ENCODE measurements at regions not wholly inside any gene's neighbourhood (a gene's known extent, or its start where the extent isn't known, plus 50 kb on each side); places are given as distances from the start of the nearest gene placed in this dataset.
"Not testable (repeated sequence)": the region's sequence is repeated elsewhere in the genome, so short reads cannot be mapped to it uniquely, and the experiment has no call there.

GRCh38 chr9:102714184-102714583, 280.9 kb upstream of the CYLC2 start:
- no peak for DNase-seq

GRCh38 chr9:102712910-102713309, 282.2 kb upstream of the CYLC2 start:
- not testable (repeated sequence) for DNase-seq

GRCh38 chr9:102700936-102701335, 294.2 kb upstream of the CYLC2 start:
- no peak for DNase-seq

- no peak for DNase-seq
Measured at GRCh38 chr9:102669220-102669619, 325.9 kb upstream of the CYLC2 start.

GRCh38 chr9:102652471-102652870, 342.7 kb upstream of the CYLC2 start:
- DNase-seq: no peak

GRCh38 chr9:102650896-102651295, 344.2 kb upstream of the CYLC2 start:
- DNase-seq: no peak

- no peak for DNase-seq
Measured at GRCh38 chr9:102642651-102643050, 352.5 kb upstream of the CYLC2 start.

- DNase-seq: no peak
Measured at GRCh38 chr9:102631559-102631958, 363.6 kb upstream of the CYLC2 start.

- no peak for DNase-seq
Measured at GRCh38 chr9:102609461-102609860, 385.7 kb upstream of the CYLC2 start.

- DNase-seq: not testable (repeated sequence)
Measured at GRCh38 chr9:102603198-102604195, 391.6 kb upstream of the CYLC2 start.

- DNase-seq: no peak
Measured at GRCh38 chr9:102594241-102594640, 400.9 kb upstream of the CYLC2 start.

- DNase-seq: no peak
Measured at GRCh38 chr9:102587281-102587680, 407.9 kb upstream of the CYLC2 start.

- DNase-seq: no peak
Measured at GRCh38 chr9:102569436-102569835, 425.7 kb upstream of the CYLC2 start.

GRCh38 chr9:102551346-102551745, 443.8 kb upstream of the CYLC2 start:
- DNase-seq: no peak

GRCh38 chr9:102550886-102551285, 444.2 kb upstream of the CYLC2 start:
- DNase-seq: no peak

- DNase-seq: no peak
Measured at GRCh38 chr9:102550266-102550665, 444.9 kb upstream of the CYLC2 start.

GRCh38 chr9:102534031-102534430, 461.1 kb upstream of the CYLC2 start:
- no peak for DNase-seq

- no peak for DNase-seq
Measured at GRCh38 chr9:102521097-102521755, 473.9 kb upstream of the CYLC2 start.

GRCh38 chr9:102519423-102519822, 475.7 kb upstream of the CYLC2 start:
- DNase-seq: no peak

- DNase-seq: no peak
Measured at GRCh38 chr9:102518324-102518723, 476.8 kb upstream of the CYLC2 start.

GRCh38 chr9:102514541-102514940, 480.6 kb upstream of the CYLC2 start:
- no peak for DNase-seq

GRCh38 chr9:102507044-102507687, 488.0 kb upstream of the CYLC2 start:
- no peak for DNase-seq

GRCh38 chr9:102506406-102506805, 488.7 kb upstream of the CYLC2 start:
- no peak for DNase-seq

GRCh38 chr9:102499468-102499867, 495.7 kb upstream of the CYLC2 start:
- no peak for DNase-seq

Measured in NCI-H526 (cell line).